IMR-90 (cell line): ENCODE measurements at regions not wholly inside any gene's neighbourhood (a gene's known extent, or its start where the extent isn't known, plus 50 kb on each side); places are given as distances from the start of the nearest gene placed in this dataset.

Experiments used
- ATAC-seq: fragments of 200-7000 bp; cut with Tn5 transposase; 2 replicates; pipeline ENCODE4 v1.9.1; 2020; ENCODE audit warnings: low read depth, mild to moderate bottlenecking, moderate library complexity
- BruUV-seq: library from RNA; stranded (reverse); fragments of 400-500 nt; replicated peaks from 2 replicates; lab custom pipeline; 2021; lab: Mats Ljungman, UMichigan
- CTCF ChIA-PET: fragments of 300-600 bp; formaldehyde crosslinking; extraction: SDS; loops from one replicate; lab custom pipeline; 2021; ENCODE audit warnings: antibody characterized with exemption; lab: Yijun Ruan, JAX
- POLR2A ChIA-PET: fragments of 300-600 bp; sonication (Branson Sonifier 250); formaldehyde crosslinking; loops from one replicate; lab custom pipeline; 2022; ENCODE audit warnings: antibody characterized with exemption; ENCODE audit not compliant: unreplicated experiment; lab: Charles Lee
- DNase-seq: peaks from one replicate; pipeline ENCODE4 v3.0.0; 2013
- H2AFZ ChIP-seq: replicated peaks from 2 replicates; pipeline ENCODE3; 2013; ENCODE audit warnings: low read length, mild to moderate bottlenecking; ENCODE audit not compliant: poor library complexity
- H2AK5ac ChIP-seq: 2 replicates; pipeline ENCODE4 v1.6.1; 2013; ENCODE audit warnings: low read depth, low read length, inconsistent platforms
- H2AK9ac ChIP-seq: replicated peaks from 2 replicates; pipeline ENCODE3; 2013; ENCODE audit warnings: mild to moderate bottlenecking, low read depth, low read length, moderate library complexity; ENCODE audit not compliant: poor library complexity
- H2BK120ac ChIP-seq: 2 replicates; pipeline ENCODE4 v1.6.1; 2013; ENCODE audit warnings: low read depth, low read length, inconsistent platforms
- H2BK15ac ChIP-seq: 3 replicates; pipeline ENCODE4 v1.6.1; 2013; ENCODE audit warnings: low read depth, low read length, inconsistent platforms
- H2BK20ac ChIP-seq: 2 replicates; pipeline ENCODE4 v1.6.1; 2013; ENCODE audit warnings: low read depth, mild to moderate bottlenecking, inconsistent platforms, low read length, moderate library complexity
- H2BK5ac ChIP-seq: 2 replicates; pipeline ENCODE4 v1.6.1; 2013; ENCODE audit warnings: mild to moderate bottlenecking, low read depth, low read length, inconsistent platforms; ENCODE audit not compliant: poor library complexity, severe bottlenecking
- H3K14ac ChIP-seq: replicated peaks from 2 replicates; pipeline ENCODE4 v1.6.1; 2013; ENCODE audit warnings: low read depth, low read length, inconsistent platforms
- H3K18ac ChIP-seq: 2 replicates; pipeline ENCODE4 v1.6.1; 2013; ENCODE audit warnings: low read depth, low read length, control low read depth
- H3K23ac ChIP-seq: 2 replicates; pipeline ENCODE4 v1.6.1; 2013; ENCODE audit warnings: low read depth, low read length, inconsistent platforms
- H3K27ac ChIP-seq: 2 replicates; pipeline ENCODE4 v1.5.1; 2013; ENCODE audit warnings: mild to moderate bottlenecking, control low read depth, low read length; ENCODE audit not compliant: insufficient read depth
- H3K27me3 ChIP-seq: 2 replicates; pipeline ENCODE4 v1.6.1; 2013; ENCODE audit warnings: low read length; ENCODE audit not compliant: control insufficient read depth, insufficient read depth
- H3K36me3 ChIP-seq: 2 replicates; pipeline ENCODE4 v1.6.1; 2013; ENCODE audit warnings: low read length, mixed read lengths; ENCODE audit not compliant: control insufficient read depth, insufficient read depth
- H3K4ac ChIP-seq: 2 replicates; pipeline ENCODE4 v1.6.1; 2013; ENCODE audit warnings: low read depth, low read length, inconsistent platforms
- H3K4me1 ChIP-seq: 2 replicates; pipeline ENCODE4 v1.6.1; 2013; ENCODE audit warnings: low read length, mixed read lengths; ENCODE audit not compliant: control insufficient read depth, insufficient read depth
- H3K4me2 ChIP-seq: 2 replicates; pipeline ENCODE4 v1.6.1; 2013; ENCODE audit warnings: low read depth, mild to moderate bottlenecking, control low read depth, low read length, moderate library complexity
- H3K4me3 ChIP-seq: 2 replicates; pipeline ENCODE4 v1.5.1; 2013; ENCODE audit warnings: low read depth, mild to moderate bottlenecking, control low read depth, low read length, moderate library complexity; ENCODE audit not compliant: insufficient read depth
- H3K56ac ChIP-seq: 2 replicates; pipeline ENCODE4 v1.6.1; 2013; ENCODE audit warnings: low read length, inconsistent platforms; ENCODE audit not compliant: insufficient read depth; ENCODE audit errors: extremely low read depth
- H3K79me1 ChIP-seq, 2 experiments: 2 replicates each; pipeline ENCODE4 v1.6.1; 2013; ENCODE audit warnings: low read length in 2 of 2, inconsistent platforms in 1 of 2, low read depth in 1 of 2
- H3K9ac ChIP-seq: 2 replicates; pipeline ENCODE4 v1.6.1; 2013; ENCODE audit warnings: low read depth, low read length, control low read depth
- H3K9me1 ChIP-seq: 2 replicates; pipeline ENCODE4 v1.6.1; 2013; ENCODE audit warnings: low read length, inconsistent platforms; ENCODE audit not compliant: insufficient read depth
- H3K9me3 ChIP-seq: 2 replicates; pipeline ENCODE4 v1.6.1; 2013; ENCODE audit warnings: low read length; ENCODE audit not compliant: control insufficient read depth, insufficient read depth
- H4K20me1 ChIP-seq: 2 replicates; pipeline ENCODE4 v1.6.1; 2013; ENCODE audit warnings: low read length, inconsistent platforms; ENCODE audit not compliant: insufficient read depth
- H4K5ac ChIP-seq: 2 replicates; pipeline ENCODE4 v1.6.1; 2013; ENCODE audit warnings: mild to moderate bottlenecking, low read depth, low read length, control low read depth
- H4K8ac ChIP-seq, 2 experiments: 2 replicates each; pipeline ENCODE4 v1.6.1; 2013; ENCODE audit warnings: low read depth in 2 of 2, low read length in 2 of 2, control low read depth in 1 of 2, inconsistent platforms in 1 of 2
- H4K91ac ChIP-seq: 2 replicates; pipeline ENCODE4 v1.6.1; 2013; ENCODE audit warnings: low read depth, low read length, inconsistent platforms; ENCODE audit not compliant: insufficient read depth
- BHLHE40 ChIP-seq: fragments of 150-350 bp; IDR thresholded peaks from 2 replicates; pipeline ENCODE4 v1.6.1; 2016; ENCODE audit warnings: mild to moderate bottlenecking, low read depth, low read length
- CEBPB ChIP-seq: IDR thresholded peaks from 2 replicates; pipeline ENCODE4 v1.6.1; 2012; ENCODE audit warnings: low read depth, low read length, improper control_type of control experiment
- CHD1 ChIP-seq: IDR thresholded peaks from 2 replicates; pipeline ENCODE4 v1.6.1; 2012; ENCODE audit warnings: low read depth, low read length, improper control_type of control experiment
- CTCF ChIP-seq: conservative IDR thresholded peaks from 2 replicates; pipeline ENCODE4 v1.5.1; 2012; ENCODE audit warnings: mild to moderate bottlenecking, low read depth, low read length, improper control_type of control experiment
- ELK1 ChIP-seq: fragments of 150-350 bp; IDR thresholded peaks from 2 replicates; pipeline ENCODE4 v1.6.1; 2016; ENCODE audit warnings: low read depth, mild to moderate bottlenecking, low read length, moderate library complexity, borderline replicate concordance
- MAFK ChIP-seq: IDR thresholded peaks from 2 replicates; pipeline ENCODE4 v1.6.1; 2012; ENCODE audit warnings: low read depth, low read length, improper control_type of control experiment
- MAZ ChIP-seq: IDR thresholded peaks from 2 replicates; pipeline ENCODE4 v1.6.1; 2012; ENCODE audit warnings: low read depth, mild to moderate bottlenecking, low read length, improper control_type of control experiment, moderate library complexity, borderline replicate concordance
- MXI1 ChIP-seq: IDR thresholded peaks from 2 replicates; pipeline ENCODE4 v1.6.1; 2012; ENCODE audit warnings: low read depth, mild to moderate bottlenecking, low read length, moderate library complexity, borderline replicate concordance
- NFE2L2 ChIP-seq: fragments of 150-350 bp; IDR thresholded peaks from 2 replicates; pipeline ENCODE4 v1.6.1; 2016; ENCODE audit warnings: low read depth, mild to moderate bottlenecking, low read length
- POLR2A ChIP-seq: IDR thresholded peaks from 2 replicates; pipeline ENCODE4 v1.6.1; 2012; ENCODE audit warnings: mild to moderate bottlenecking, low read depth, low read length
- RAD21 ChIP-seq: IDR thresholded peaks from 2 replicates; pipeline ENCODE4 v1.6.1; 2012; ENCODE audit warnings: low read length, improper control_type of control experiment
- RFX5 ChIP-seq: IDR thresholded peaks from 2 replicates; pipeline ENCODE4 v1.8.0; 2012; ENCODE audit warnings: low read depth, mild to moderate bottlenecking, low read length, moderate library complexity
- SMC3 ChIP-seq: fragments of 150-350 bp; IDR thresholded peaks from 2 replicates; pipeline ENCODE4 v1.6.1; 2016; ENCODE audit warnings: low read depth, mild to moderate bottlenecking, antibody characterized with exemption, low read length, moderate library complexity
- WGBS, 2 experiments: methylation state at CpG; one replicate each; pipeline versions ENCODE4 v1.1.5 to v1.1.7; 2013; ENCODE audit warnings: missing lambda C conversion rate in 2 of 2; ENCODE audit not compliant: insufficient read length in 1 of 2; ENCODE audit errors: extremely low coverage in 2 of 2; 5-methylcytosine and 5-hydroxymethylcytosine counted together
- dilution Hi-C: fragments of 300-500 bp; cut with HindIII; formaldehyde crosslinking; loops from one replicate; pipeline ENCODE4 v1.14.3; 2018; ENCODE audit warnings: low sequenced_read_pairs; ENCODE audit not compliant: unreplicated experiment
- in situ Hi-C: fragments of 300-500 bp; cut with MboI; formaldehyde crosslinking; loops from 3 replicates; pipeline ENCODE4 v1.14.3; 2019; ENCODE audit warnings: low sequenced_read_pairs, inconsistent platforms, mixed read lengths
- intact Hi-C: fragments of 100-400 bp; cut with micrococcal nuclease; formaldehyde crosslinking; loops from 2 replicates; pipeline ENCODE4 v1.10.0; 2022

DNA sequence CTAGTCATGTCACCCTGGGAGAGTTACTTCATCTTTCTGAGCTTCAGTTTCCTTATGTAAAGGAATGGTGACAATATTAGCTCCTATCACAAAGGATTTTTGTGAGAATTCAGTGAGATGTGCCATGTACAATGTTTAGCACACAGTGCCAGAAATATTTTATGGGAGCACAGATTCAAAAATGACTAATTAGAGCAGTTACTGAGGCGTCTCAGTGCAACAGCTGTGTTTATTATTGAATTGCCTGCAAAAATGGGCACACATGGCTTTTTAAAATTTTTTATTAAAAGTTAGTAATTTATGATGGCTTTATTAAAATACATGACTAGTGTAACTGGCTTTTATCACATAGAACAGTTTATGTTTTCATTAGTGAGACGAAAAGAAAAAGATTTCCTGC is 134.3 kb upstream of the AHI1 start:
- Histone ChIP-seq H2BK20ac (no peak overlapping the region), H4K91ac (no peak overlapping the region), H3K27me3 (no peaks in the 10 kb centered on the region), H3K4me1 (no peaks in the 10 kb centered on the region), H4K20me1 (no peaks in the 10 kb centered on the region), H3K4ac (no peak overlapping the region), H3K9ac (no peak overlapping the region), H2BK15ac (no peak overlapping the region), H3K9me1 (no peaks in the 10 kb centered on the region), H2AK5ac (no peak overlapping the region), H3K27ac (no peak overlapping the region), H2BK5ac (no peak overlapping the region), H3K18ac (no peak overlapping the region), H2AK9ac (no peak overlapping the region), H3K4me3 (no peak overlapping the region), H4K8ac (no peak overlapping the region), H3K56ac (no peak overlapping the region), H3K79me1 (no peaks in the 10 kb centered on the region), H4K5ac (no peak overlapping the region), H3K4me2 (no peak overlapping the region), H3K23ac (no peak overlapping the region), H3K9me3 (no peaks in the 10 kb centered on the region), H2BK120ac (no peak overlapping the region), H2AFZ (no peak overlapping the region), H3K36me3 (no peaks in the 10 kb centered on the region), H3K14ac (no peak overlapping the region)
- no peak for TF ChIP-seq RAD21
- no peak for TF ChIP-seq CTCF
- no peak for TF ChIP-seq ELK1
- no peak for TF ChIP-seq CHD1
- TF ChIP-seq CEBPB, result no peak
- TF ChIP-seq MAZ, result no peak
- no peak for TF ChIP-seq SMC3
- TF ChIP-seq NFE2L2, result no peak
- TF ChIP-seq RFX5, result no peak
- TF ChIP-seq MAFK, result no peak
- TF ChIP-seq BHLHE40, result no peak
- TF ChIP-seq POLR2A, result no peak
- no peak for TF ChIP-seq MXI1
- no TSS peak for BruUV-seq
- DNase-seq (no peak), ATAC-seq (no peak)
- POLR2A ChIA-PET, result no interaction called here
- WGBS, 2 experiments, result no CpG with 5 or more reads among the region's 2 CpGs
- in situ Hi-C loops, result no loop called here
- dilution Hi-C loops, result no loop called here
- intact Hi-C loops, result no loop called here
- CTCF ChIA-PET, result no interaction called here
